ENCODE measurements at regions not wholly inside any gene's neighbourhood (a gene's known extent, or its start where the extent isn't known, plus 50 kb on each side); places are given as distances from the start of the nearest gene placed in this dataset.

- Mint-ChIP-seq H3K27ac (no peak overlapping the region), H3K27me3 (no peaks in the 10 kb centered on the region), H3K4me3 (no peak overlapping the region), H3K9me3 (peaks cover 3 to 18% (median 11%) of the 10 kb centered on the region in 7 donors), H3K36me3 (no peaks in the 10 kb centered on the region), H3K4me1 (no peaks in the 10 kb centered on the region)
- no peak overlapping the region for H3K4me3 ChIP-seq (ENCODE audit: low read depth, low read length)
- no peaks in the 10 kb centered on the region for H3K27me3 ChIP-seq (ENCODE audit: control insufficient read depth, insufficient read depth, low read length)
- no peak for ATAC-seq (ENCODE audit: low read depth in 2 of 2)
- no peak for DNase-seq
- no peak overlapping the region for H3K27ac ChIP-seq (ENCODE audit: insufficient read depth, low read length, poor library complexity, severe bottlenecking)
- H3K4me1 ChIP-seq (ENCODE audit: control insufficient read depth, insufficient read depth, low read length, poor library complexity, severe bottlenecking), result no peaks in the 10 kb centered on the region
- H3K36me3 ChIP-seq (ENCODE audit: control insufficient read depth, insufficient read depth, low read length), result no peaks in the 10 kb centered on the region
- peaks cover 3 to 6% of the 10 kb centered on the region in 2 experiments for H3K9me3 ChIP-seq (ENCODE audit: control insufficient read depth in 2 of 2, low read length in 2 of 2)
These were observed 1237.0 kb upstream of the USP15 start for GRCh38 chr12:61023231-61023630.

DNA sequence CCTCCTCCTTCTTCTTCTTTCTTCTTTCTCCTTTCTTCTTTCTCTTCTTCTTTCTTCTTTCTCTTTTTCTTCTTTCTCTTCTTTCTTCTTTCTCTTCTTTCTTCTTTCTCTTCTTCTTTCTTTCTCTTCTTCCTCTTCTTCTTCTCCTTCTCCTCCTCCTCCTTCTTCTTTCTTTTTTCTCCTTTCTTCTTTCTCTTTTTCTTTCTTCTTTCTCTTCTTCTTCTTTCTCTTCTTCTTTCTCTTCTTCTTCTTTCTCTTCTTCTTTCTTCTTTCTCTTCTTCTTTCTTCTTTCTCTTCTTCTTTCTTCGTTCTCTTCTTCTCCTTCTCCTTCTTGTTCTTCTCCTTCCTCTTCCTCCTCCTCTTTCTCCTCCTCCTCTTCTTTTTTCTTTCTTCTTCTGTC is 1230.7 kb upstream of the USP15 start:
- ATAC-seq (ENCODE audit: low read depth in 2 of 2) (no peak), DNase-seq (no peak)
- Mint-ChIP-seq H3K9me3 (peaks cover 0 to 7% (median 6%) of the 10 kb centered on the region in 7 donors), H3K27ac (peak overlapping the region in 1 of 3 donors; percentile 69), H3K4me1 (no peaks in the 10 kb centered on the region), H3K4me3 (peak overlapping the region in 1 of 4 donors; percentile 47), H3K27me3 (no peaks in the 10 kb centered on the region), H3K36me3 (no peaks in the 10 kb centered on the region)
- H3K27ac ChIP-seq (ENCODE audit: insufficient read depth, low read length, poor library complexity, severe bottlenecking), result no peak overlapping the region
- no peaks in the 10 kb centered on the region for H3K4me1 ChIP-seq (ENCODE audit: control insufficient read depth, insufficient read depth, low read length, poor library complexity, severe bottlenecking)
- H3K27me3 ChIP-seq (ENCODE audit: control insufficient read depth, insufficient read depth, low read length), result no peaks in the 10 kb centered on the region
- H3K4me3 ChIP-seq (ENCODE audit: low read depth, low read length), result no peak overlapping the region
- peaks cover 0 to 10% of the 10 kb centered on the region in 2 experiments for H3K9me3 ChIP-seq (ENCODE audit: control insufficient read depth in 2 of 2, low read length in 2 of 2)
- no peaks in the 10 kb centered on the region for H3K36me3 ChIP-seq (ENCODE audit: control insufficient read depth, insufficient read depth, low read length)

- H3K4me1 ChIP-seq (ENCODE audit: control insufficient read depth, insufficient read depth, low read length, poor library complexity, severe bottlenecking), result no peaks in the 10 kb centered on the region
- H3K36me3 ChIP-seq (ENCODE audit: control insufficient read depth, insufficient read depth, low read length), result no peaks in the 10 kb centered on the region
- no peak for ATAC-seq (ENCODE audit: low read depth in 2 of 2)
- DNase-seq, result no peak
- Mint-ChIP-seq H3K4me3 (no peak overlapping the region), H3K9me3 (peaks cover 0 to 4% (median 2%) of the 10 kb centered on the region in 7 donors), H3K36me3 (no peaks in the 10 kb centered on the region), H3K27ac (no peak overlapping the region), H3K4me1 (no peaks in the 10 kb centered on the region), H3K27me3 (no peaks in the 10 kb centered on the region)
- no peak overlapping the region for H3K4me3 ChIP-seq (ENCODE audit: low read depth, low read length)
- no peak overlapping the region for H3K27ac ChIP-seq (ENCODE audit: insufficient read depth, low read length, poor library complexity, severe bottlenecking)
- H3K9me3 ChIP-seq (ENCODE audit: control insufficient read depth in 2 of 2, low read length in 2 of 2), result no peaks in the 10 kb centered on the region
- no peaks in the 10 kb centered on the region for H3K27me3 ChIP-seq (ENCODE audit: control insufficient read depth, insufficient read depth, low read length)
These were observed 1222.4 kb upstream of the USP15 start for GRCh38 chr12:61037792-61038191.

- Mint-ChIP-seq H3K4me1 (no peaks in the 10 kb centered on the region), H3K4me3 (no peak overlapping the region), H3K27me3 (no peaks in the 10 kb centered on the region), H3K27ac (no peak overlapping the region), H3K36me3 (no peaks in the 10 kb centered on the region), H3K9me3 (peaks cover 0 to 13% (median 0%) of the 10 kb centered on the region in 7 donors)
- Histone ChIP-seq H3K4me1 (ENCODE audit: control insufficient read depth, insufficient read depth, low read length, poor library complexity, severe bottlenecking) (no peaks in the 10 kb centered on the region), H3K9me3 (ENCODE audit: control insufficient read depth in 2 of 2, low read length in 2 of 2) (no peaks in the 10 kb centered on the region), H3K27me3 (ENCODE audit: control insufficient read depth, insufficient read depth, low read length) (no peaks in the 10 kb centered on the region), H3K27ac (ENCODE audit: insufficient read depth, low read length, poor library complexity, severe bottlenecking) (no peak overlapping the region), H3K4me3 (ENCODE audit: low read depth, low read length) (no peak overlapping the region), H3K36me3 (ENCODE audit: control insufficient read depth, insufficient read depth, low read length) (no peaks in the 10 kb centered on the region)
- ATAC-seq (ENCODE audit: low read depth in 2 of 2) (no peak), DNase-seq (no peak)
These were observed 1216.4 kb upstream of the USP15 start for GRCh38 chr12:61043838-61044237.

DNA sequence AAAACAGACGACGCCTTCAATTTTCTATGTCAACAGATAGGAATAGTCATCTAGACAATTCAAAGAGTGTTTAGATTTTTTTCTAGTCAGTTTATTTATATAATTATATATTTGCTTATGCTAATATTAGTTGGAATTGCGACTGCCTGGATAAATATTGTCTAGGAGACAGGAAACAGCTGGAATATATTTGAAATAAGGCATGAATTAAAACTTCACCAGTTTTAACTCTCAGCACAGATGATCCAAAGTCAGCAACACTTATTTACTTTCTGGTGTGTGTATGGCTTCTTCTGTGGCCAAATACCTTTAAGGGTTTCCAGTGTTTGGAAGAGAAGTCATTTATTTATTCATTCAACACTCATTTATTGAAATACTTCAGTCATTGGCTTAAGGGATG is 1215.4 kb upstream of the USP15 start:
- Histone ChIP-seq H3K4me1 (ENCODE audit: control insufficient read depth, insufficient read depth, low read length, poor library complexity, severe bottlenecking) (no peaks in the 10 kb centered on the region), H3K36me3 (ENCODE audit: control insufficient read depth, insufficient read depth, low read length) (no peaks in the 10 kb centered on the region), H3K27me3 (ENCODE audit: control insufficient read depth, insufficient read depth, low read length) (no peaks in the 10 kb centered on the region), H3K4me3 (ENCODE audit: low read depth, low read length) (no peak overlapping the region), H3K9me3 (ENCODE audit: control insufficient read depth in 2 of 2, low read length in 2 of 2) (no peaks in the 10 kb centered on the region), H3K27ac (ENCODE audit: insufficient read depth, low read length, poor library complexity, severe bottlenecking) (no peak overlapping the region)
- Mint-ChIP-seq H3K4me3 (no peak overlapping the region), H3K4me1 (no peaks in the 10 kb centered on the region), H3K9me3 (peaks cover 0 to 13% (median 0%) of the 10 kb centered on the region in 7 donors), H3K27ac (no peak overlapping the region), H3K36me3 (no peaks in the 10 kb centered on the region), H3K27me3 (no peaks in the 10 kb centered on the region)
- no peak for DNase-seq
- no peak for ATAC-seq (ENCODE audit: low read depth in 2 of 2)

GRCh38 chr12:61070640-61071414 is 1189.4 kb upstream of the USP15 start:
- H3K9me3 ChIP-seq (ENCODE audit: control insufficient read depth in 2 of 2, low read length in 2 of 2), result peaks cover 0 to 3% of the 10 kb centered on the region in 2 experiments
- H3K27me3 Mint-ChIP-seq, result no peaks in the 10 kb centered on the region
- no peak overlapping the region for H3K27ac ChIP-seq (ENCODE audit: insufficient read depth, low read length, poor library complexity, severe bottlenecking)
- peaks cover 0 to 3% (median 2%) of the 10 kb centered on the region in 7 donors for H3K9me3 Mint-ChIP-seq
- no peak overlapping the region for H3K27ac Mint-ChIP-seq
- H3K4me3 Mint-ChIP-seq, result no peak overlapping the region
- no peaks in the 10 kb centered on the region for H3K36me3 ChIP-seq (ENCODE audit: control insufficient read depth, insufficient read depth, low read length)
- H3K4me3 ChIP-seq (ENCODE audit: low read depth, low read length), result no peak overlapping the region
- no peaks in the 10 kb centered on the region for H3K27me3 ChIP-seq (ENCODE audit: control insufficient read depth, insufficient read depth, low read length)
- H3K36me3 Mint-ChIP-seq, result no peaks in the 10 kb centered on the region
- DNase-seq, result no peak
- H3K4me1 ChIP-seq (ENCODE audit: control insufficient read depth, insufficient read depth, low read length, poor library complexity, severe bottlenecking), result no peaks in the 10 kb centered on the region
- ATAC-seq (ENCODE audit: low read depth in 2 of 2), result no peak
- no peaks in the 10 kb centered on the region for H3K4me1 Mint-ChIP-seq

GRCh38 chr12:61072717-61073116 is 1187.5 kb upstream of the USP15 start:
- DNase-seq (no peak), ATAC-seq (ENCODE audit: low read depth in 2 of 2) (no peak)
- Histone ChIP-seq H3K9me3 (ENCODE audit: control insufficient read depth in 2 of 2, low read length in 2 of 2) (peaks cover 0 to 6% of the 10 kb centered on the region in 2 experiments), H3K27me3 (ENCODE audit: control insufficient read depth, insufficient read depth, low read length) (no peaks in the 10 kb centered on the region), H3K27ac (ENCODE audit: insufficient read depth, low read length, poor library complexity, severe bottlenecking) (no peak overlapping the region), H3K4me3 (ENCODE audit: low read depth, low read length) (no peak overlapping the region), H3K4me1 (ENCODE audit: control insufficient read depth, insufficient read depth, low read length, poor library complexity, severe bottlenecking) (no peaks in the 10 kb centered on the region), H3K36me3 (ENCODE audit: control insufficient read depth, insufficient read depth, low read length) (no peaks in the 10 kb centered on the region)
- H3K9me3 Mint-ChIP-seq, result peaks cover 0 to 3% (median 1%) of the 10 kb centered on the region in 7 donors
- H3K4me3 Mint-ChIP-seq, result no peak overlapping the region
- H3K27ac Mint-ChIP-seq, result no peak overlapping the region
- H3K36me3 Mint-ChIP-seq, result no peaks in the 10 kb centered on the region
- no peaks in the 10 kb centered on the region for H3K27me3 Mint-ChIP-seq
- no peaks in the 10 kb centered on the region for H3K4me1 Mint-ChIP-seq

DNA sequence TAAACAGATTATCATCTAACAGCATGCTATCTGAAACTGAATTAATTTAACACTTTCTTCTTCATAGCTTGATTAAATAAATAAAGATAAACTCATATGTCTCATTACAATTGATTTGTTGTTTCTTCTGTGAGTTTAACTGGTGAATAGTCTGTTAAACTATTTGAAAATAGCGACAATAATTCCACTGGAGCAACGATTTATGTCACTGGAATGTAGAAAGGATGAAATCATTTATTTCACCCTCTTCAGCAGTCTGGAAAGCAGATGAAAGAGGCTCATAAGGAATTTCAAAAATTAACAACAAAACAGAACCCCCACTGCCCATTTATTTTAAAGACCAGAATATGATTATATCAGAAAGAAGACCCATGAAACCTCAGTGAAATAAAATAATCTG is 1165.1 kb upstream of the USP15 start:
- H3K4me1 Mint-ChIP-seq, result no peaks in the 10 kb centered on the region
- Histone ChIP-seq H3K36me3 (ENCODE audit: control insufficient read depth, insufficient read depth, low read length) (no peaks in the 10 kb centered on the region), H3K4me3 (ENCODE audit: low read depth, low read length) (no peak overlapping the region), H3K27me3 (ENCODE audit: control insufficient read depth, insufficient read depth, low read length) (no peaks in the 10 kb centered on the region), H3K4me1 (ENCODE audit: control insufficient read depth, insufficient read depth, low read length, poor library complexity, severe bottlenecking) (no peaks in the 10 kb centered on the region), H3K9me3 (ENCODE audit: control insufficient read depth in 2 of 2, low read length in 2 of 2) (no peaks in the 10 kb centered on the region), H3K27ac (ENCODE audit: insufficient read depth, low read length, poor library complexity, severe bottlenecking) (no peak overlapping the region)
- H3K4me3 Mint-ChIP-seq, result no peak overlapping the region
- H3K27ac Mint-ChIP-seq, result no peak overlapping the region
- no peaks in the 10 kb centered on the region for H3K27me3 Mint-ChIP-seq
- ATAC-seq (ENCODE audit: low read depth in 2 of 2) (no peak), DNase-seq (no peak)
- peaks cover 0 to 5% (median under 1%) of the 10 kb centered on the region in 7 donors for H3K9me3 Mint-ChIP-seq
- no peaks in the 10 kb centered on the region for H3K36me3 Mint-ChIP-seq
